ENCODE measurements at regions not wholly inside any gene's neighbourhood (a gene's known extent, or its start where the extent isn't known, plus 50 kb on each side); places are given as distances from the start of the nearest gene placed in this dataset.

GRCh38 chr13:111489301-111489700, 168.9 kb downstream of the TEX29 start:
- no peak overlapping the region for H3K27ac Mint-ChIP-seq
- Histone ChIP-seq H3K9ac (ENCODE audit: extremely low read depth, insufficient read length, low read length) (no peak overlapping the region), H2AFZ (ENCODE audit: low read length) (no peak overlapping the region)

More at GRCh38 chr13:111489301-111489700, 168.9 kb downstream of the TEX29 start:
- Mint-ChIP-seq H3K9me3 (peaks cover 27 to 29% of the 10 kb centered on the region in 2 experiments), H3K36me3 (ENCODE audit: insufficient read depth in 1 of 3, low read depth in 3 of 3) (peaks cover 9 to 28% (median 11%) of the 10 kb centered on the region in 3 experiments), H3K4me1 (peaks cover 8 to 9% of the 10 kb centered on the region in 2 experiments; a peak in 3 of 4 replicates), H3K27me3 (ENCODE audit: low read depth) (peaks cover 13% of the 10 kb centered on the region), H3K4me3 (no peak overlapping the region)
- H3T11ph ChIP-seq (ENCODE audit: low read length): no peak overlapping the region
- H2BK20ac ChIP-seq (ENCODE audit: low read depth, low read length, poor library complexity, severe bottlenecking): no peak overlapping the region
- H2BK120ac ChIP-seq (ENCODE audit: low read depth, low read length, poor library complexity, severe bottlenecking): no peak overlapping the region
- H3K79me2 ChIP-seq (ENCODE audit: insufficient read depth, low read length): no peaks in the 10 kb centered on the region
- H4K8ac ChIP-seq (replicated peaks; ENCODE audit: insufficient read length, low read depth, low read length): no peak overlapping the region
- H4K20me1 ChIP-seq (ENCODE audit: control insufficient read depth, insufficient read depth, insufficient read length): no peaks in the 10 kb centered on the region
- no peak overlapping the region for H3K4me2 ChIP-seq (ENCODE audit: insufficient read depth, insufficient read length, low read length)
- H2AK5ac ChIP-seq (ENCODE audit: insufficient read length, low read length): no peak overlapping the region
- no peak overlapping the region for H2BK5ac ChIP-seq (ENCODE audit: insufficient read length, low read length)
- no peaks in the 10 kb centered on the region; the same call in 1 of the 2 replicates for H3K4me1 ChIP-seq (ENCODE audit: insufficient read depth, low read length)
- H3K4ac ChIP-seq (ENCODE audit: low read depth, low read length): no peak overlapping the region
- H4K91ac ChIP-seq (ENCODE audit: insufficient read length, low read depth, low read length): no peak overlapping the region
- DNase-seq: no peak
- no peak overlapping the region for H3K56ac ChIP-seq (ENCODE audit: insufficient read length, low read depth, low read length)
- H2BK12ac ChIP-seq (ENCODE audit: insufficient read length, low read depth, low read length): no peak overlapping the region
- no peak overlapping the region for H2BK15ac ChIP-seq (ENCODE audit: low read depth, low read length)
- no peak for TF ChIP-seq CTCF (conservative IDR thresholded peaks at IDR 0.05)
- H3K27ac ChIP-seq (ENCODE audit: insufficient read length, low read depth, low read length): no peak overlapping the region
- H3K79me1 ChIP-seq (ENCODE audit: insufficient read depth, low read depth, low read length, poor library complexity, severe bottlenecking): no peaks in the 10 kb centered on the region
- H3K14ac ChIP-seq (ENCODE audit: insufficient read depth, low read length): no peak overlapping the region
- no peaks in the 10 kb centered on the region for H3K27me3 ChIP-seq (ENCODE audit: insufficient read depth, low read length)
- H4K5ac ChIP-seq (ENCODE audit: insufficient read length, low read depth, low read length): no peak overlapping the region
- no peak overlapping the region for H3K23ac ChIP-seq (ENCODE audit: insufficient read length, low read depth, low read length)
- peaks cover 8% of the 10 kb centered on the region for H3K9me3 ChIP-seq (ENCODE audit: control insufficient read depth, low read depth, low read length)
- H3K18ac ChIP-seq (ENCODE audit: insufficient read length, low read depth, low read length): no peak overlapping the region
- no CpG with 5 or more reads among the region's 8 CpGs for WGBS (ENCODE audit: extremely low coverage, insufficient read length, low lambda C conversion rate)
- H3K23me2 ChIP-seq (ENCODE audit: insufficient read length, low read depth, low read length, poor library complexity, severe bottlenecking): no peaks in the 10 kb centered on the region
